Islet of Langerhans (tissue), 1 donor: ENCODE measurements at regions not wholly inside any gene's neighbourhood (a gene's known extent, or its start where the extent isn't known, plus 50 kb on each side); places are given as distances from the start of the nearest gene placed in this dataset.
A peak's percentile ranks its signal among the peaks of the same experiment; 100 is the strongest.

Experiments
- FAIRE-seq: peaks from one replicate; lab custom pipeline; 2011; peaks lifted over from hg19 to GRCh38; lab: Jason Lieb, UNC

GRCh38 chr11:105229257-105229656 lies 89.7 kb upstream of the CARD18 start:
- no peak for FAIRE-seq

GRCh38 chr11:105227363-105227762 lies 87.8 kb upstream of the CARD18 start:
- FAIRE-seq, result no peak

GRCh38 chr11:105226766-105227165 lies 87.2 kb upstream of the CARD18 start:
- FAIRE-seq, result no peak

GRCh38 chr11:105226091-105226490 lies 86.5 kb upstream of the CARD18 start:
- no peak for FAIRE-seq

- no peak for FAIRE-seq
Measured at GRCh38 chr11:105224482-105225253, 85.1 kb upstream of the CARD18 start.

GRCh38 chr11:105220121-105220520 lies 80.6 kb upstream of the CARD18 start:
- no peak for FAIRE-seq

GRCh38 chr11:105219670-105220069 lies 80.1 kb upstream of the CARD18 start:
- FAIRE-seq, result no peak

- FAIRE-seq, result no peak
Measured at GRCh38 chr11:105219269-105219668, 79.7 kb upstream of the CARD18 start.

GRCh38 chr11:105215528-105215927 lies 76.0 kb upstream of the CARD18 start:
- FAIRE-seq, result no peak

GRCh38 chr11:105211806-105212554 lies 72.4 kb upstream of the CARD18 start:
- FAIRE-seq, result no peak

GRCh38 chr11:105208019-105208418 lies 68.5 kb upstream of the CARD18 start:
- FAIRE-seq, result no peak

- no peak for FAIRE-seq
Measured at GRCh38 chr11:105206633-105207032, 67.1 kb upstream of the CARD18 start.

- FAIRE-seq, result no peak
Measured at GRCh38 chr11:105204636-105205035, 65.1 kb upstream of the CARD18 start.

- FAIRE-seq, result no peak
Measured at GRCh38 chr11:105203569-105204240, 64.1 kb upstream of the CARD18 start.

- peak; percentile 72 for FAIRE-seq
Measured at GRCh38 chr11:105202844-105203548, 63.4 kb upstream of the CARD18 start.

GRCh38 chr11:105202422-105202821 lies 62.9 kb upstream of the CARD18 start:
- no peak for FAIRE-seq

- FAIRE-seq, result peak; percentile 43
Measured at GRCh38 chr11:105201166-105201565, 61.6 kb upstream of the CARD18 start.

GRCh38 chr11:105197071-105197815 lies 57.7 kb upstream of the CARD18 start:
- FAIRE-seq, result no peak

GRCh38 chr11:105193260-105193659 lies 53.7 kb upstream of the CARD18 start:
- FAIRE-seq, result no peak

- FAIRE-seq, result no peak
Measured at GRCh38 chr11:105192115-105192514, 52.5 kb upstream of the CARD18 start.

- no peak for FAIRE-seq
Measured at GRCh38 chr11:105189581-105189980, 50.0 kb upstream of the CARD18 start.
